CD4-positive, alpha-beta memory T cell (primary cell): ENCODE measurements at regions not wholly inside any gene's neighbourhood (a gene's known extent, or its start where the extent isn't known, plus 50 kb on each side); places are given as distances from the start of the nearest gene placed in this dataset.
"Not testable (repeated sequence)": the region's sequence is repeated elsewhere in the genome, so short reads cannot be mapped to it uniquely, and the experiment has no call there.

ENCODE experiments used
- CTCF ChIA-PET: fragments of 350-600 bp; sonication (Branson Sonifier 250); formaldehyde crosslinking; loops from one replicate; lab custom pipeline; 2021; ENCODE audit warnings: inconsistent platforms; ENCODE audit not compliant: partially characterized antibody; lab: Charles Lee
- POLR2A ChIA-PET: fragments of 350-600 bp; sonication (Branson Sonifier 250); formaldehyde crosslinking; loops from one replicate; lab custom pipeline; 2021; ENCODE audit not compliant: partially characterized antibody; lab: Charles Lee
- DNase-seq, 5 donors: peaks; one replicate each; pipeline versions ENCODE4 v3.0.0 to v3.0.0-alpha.2; 2020 to 2022; ENCODE audit warnings: mixed read lengths in 1 of 5
- H3K27ac ChIP-seq: one replicate; pipeline ENCODE4 v1.7.0; 2013; ENCODE audit warnings: low read depth, low read length
- H3K27me3 ChIP-seq: 2 replicates; pipeline ENCODE4 v1.7.0; 2013; ENCODE audit warnings: mild to moderate bottlenecking, low read length, moderate library complexity; ENCODE audit not compliant: insufficient read depth
- H3K36me3 ChIP-seq: 2 replicates; pipeline ENCODE4 v1.7.0; 2013; ENCODE audit warnings: mild to moderate bottlenecking, low read length, moderate library complexity; ENCODE audit not compliant: insufficient read depth
- H3K4me1 ChIP-seq: 2 replicates; pipeline ENCODE4 v1.7.0; 2013; ENCODE audit warnings: mild to moderate bottlenecking, low read length, moderate library complexity; ENCODE audit not compliant: insufficient read depth
- H3K4me3 ChIP-seq, 2 donors: one replicate each; pipeline ENCODE4 v1.7.0; 2013; ENCODE audit warnings: low read length in 2 of 2, mild to moderate bottlenecking in 1 of 2
- H3K9me3 ChIP-seq, 2 donors: one replicate each; pipeline ENCODE4 v1.7.0; 2013; ENCODE audit warnings: low read length in 2 of 2, control low read depth in 1 of 2; ENCODE audit not compliant: control insufficient read depth in 1 of 2
- H3K27ac Mint-ChIP-seq, 7 donors: one replicate each; pipeline ENCODE4 v1.8.0; 2020 to 2021; ENCODE audit warnings: mixed read lengths in 7 of 7, mild to moderate bottlenecking in 6 of 7, inconsistent platforms in 3 of 7, moderate library complexity in 3 of 7
- H3K27me3 Mint-ChIP-seq, 2 donors: one replicate each; pipeline ENCODE4 v1.8.0; 2020 to 2021; ENCODE audit warnings: mixed read lengths in 2 of 2
- H3K36me3 Mint-ChIP-seq, 2 donors: one replicate each; pipeline ENCODE4 v1.8.0; 2020 to 2021; ENCODE audit warnings: mixed read lengths in 2 of 2, inconsistent platforms in 1 of 2, mild to moderate bottlenecking in 1 of 2
- H3K4me1 Mint-ChIP-seq, 4 donors: one replicate each; pipeline ENCODE4 v1.8.0; 2020 to 2021; ENCODE audit warnings: mixed read lengths in 4 of 4, mild to moderate bottlenecking in 1 of 4
- H3K4me3 Mint-ChIP-seq, 8 donors: one replicate each; pipeline ENCODE4 v1.8.0; 2020 to 2021; ENCODE audit warnings: mixed read lengths in 8 of 8, mild to moderate bottlenecking in 7 of 8, moderate library complexity in 6 of 8, inconsistent platforms in 3 of 8
- H3K9me3 Mint-ChIP-seq, 8 donors: one replicate each; pipeline ENCODE4 v1.8.0; 2020 to 2021; ENCODE audit warnings: mixed read lengths in 8 of 8, mild to moderate bottlenecking in 5 of 8, inconsistent platforms in 3 of 8, moderate library complexity in 1 of 8
- intact Hi-C: fragments of 100-400 bp; cut with micrococcal nuclease; formaldehyde crosslinking; loops from one replicate; pipeline ENCODE4 v1.15.1; 2023

GRCh38 chr15:93929375-93930094, 301.8 kb upstream of the MCTP2 start:
- no peak for DNase-seq
- H3K27ac ChIP-seq, result no peak overlapping the region
- H3K4me3 ChIP-seq, result no peak overlapping the region
- ChIA-PET CTCF (no interaction called here), POLR2A (no interaction called here)
- Mint-ChIP-seq H3K27me3 (peaks cover 0 to 2% of the 10 kb centered on the region in 2 donors), H3K4me1 (peaks cover 0 to 6% (median 4%) of the 10 kb centered on the region in 4 donors), H3K27ac (no peak overlapping the region), H3K9me3 (peaks cover 0 to 2% (median 0%) of the 10 kb centered on the region in 8 donors), H3K4me3 (no peak overlapping the region), H3K36me3 (no peaks in the 10 kb centered on the region)
- H3K36me3 ChIP-seq, result no peaks in the 10 kb centered on the region
- H3K27me3 ChIP-seq, result no peaks in the 10 kb centered on the region
- H3K9me3 ChIP-seq, result no peaks in the 10 kb centered on the region
- intact Hi-C loops, result no loop called here
- H3K4me1 ChIP-seq, result no peaks in the 10 kb centered on the region

GRCh38 chr15:93920204-93920603, 311.2 kb upstream of the MCTP2 start:
- Histone ChIP-seq H3K36me3 (no peaks in the 10 kb centered on the region), H3K4me3 (no peak overlapping the region), H3K9me3 (no peaks in the 10 kb centered on the region), H3K4me1 (no peaks in the 10 kb centered on the region), H3K27ac (no peak overlapping the region), H3K27me3 (no peaks in the 10 kb centered on the region)
- H3K27ac Mint-ChIP-seq, result no peak overlapping the region
- CTCF ChIA-PET, result no interaction called here
- intact Hi-C loops, result no loop called here
- no peak for DNase-seq
- H3K4me1 Mint-ChIP-seq, result no peaks in the 10 kb centered on the region
- peaks cover 0 to 19% (median 13%) of the 10 kb centered on the region in 8 donors for H3K9me3 Mint-ChIP-seq
- H3K4me3 Mint-ChIP-seq, result no peak overlapping the region
- POLR2A ChIA-PET, result no interaction called here
- no peaks in the 10 kb centered on the region for H3K36me3 Mint-ChIP-seq
- H3K27me3 Mint-ChIP-seq, result peaks cover 2 to 3% of the 10 kb centered on the region in 2 donors

GRCh38 chr15:93918801-93919200, 312.6 kb upstream of the MCTP2 start:
- H3K4me1 ChIP-seq, POLR2A ChIA-PET, H3K4me3 ChIP-seq, H3K27me3 Mint-ChIP-seq, intact Hi-C loops, H3K9me3 ChIP-seq, CTCF ChIA-PET, H3K27me3 ChIP-seq, DNase-seq, H3K4me3 Mint-ChIP-seq, H3K4me1 Mint-ChIP-seq, H3K36me3 Mint-ChIP-seq, H3K27ac ChIP-seq, H3K36me3 ChIP-seq: not testable (repeated sequence)
- Mint-ChIP-seq H3K27ac (peak overlapping the region in 1 of 7 donors; percentile 51), H3K9me3 (peaks cover 0 to 19% (median 13%) of the 10 kb centered on the region in 8 donors)

GRCh38 chr15:93917181-93917580, 314.2 kb upstream of the MCTP2 start:
- H3K36me3 Mint-ChIP-seq, result no peaks in the 10 kb centered on the region

GRCh38 chr15:93913871-93914270, 317.5 kb upstream of the MCTP2 start:
- ChIA-PET POLR2A (no interaction called here), CTCF (no interaction called here)
- Mint-ChIP-seq H3K9me3 (peaks cover 0 to 2% (median 0%) of the 10 kb centered on the region in 8 donors), H3K4me1 (no peaks in the 10 kb centered on the region), H3K4me3 (no peak overlapping the region), H3K27ac (no peak overlapping the region), H3K36me3 (no peaks in the 10 kb centered on the region), H3K27me3 (peaks cover 2 to 5% of the 10 kb centered on the region in 2 donors)
- Histone ChIP-seq H3K9me3 (no peaks in the 10 kb centered on the region), H3K4me3 (no peak overlapping the region), H3K4me1 (no peaks in the 10 kb centered on the region), H3K36me3 (no peaks in the 10 kb centered on the region), H3K27me3 (no peaks in the 10 kb centered on the region), H3K27ac (no peak overlapping the region)
- DNase-seq, result no peak
- intact Hi-C loops, result no loop called here

More at GRCh38 chr15:93917181-93917580, 314.2 kb upstream of the MCTP2 start:
- H3K9me3 Mint-ChIP-seq, result peaks cover 0 to 14% (median 10%) of the 10 kb centered on the region in 8 donors
- no peak for DNase-seq
- ChIA-PET CTCF (no interaction called here), POLR2A (no interaction called here)
- no peak overlapping the region for H3K4me3 Mint-ChIP-seq
- no peaks in the 10 kb centered on the region for H3K36me3 ChIP-seq
- H3K9me3 ChIP-seq, result no peaks in the 10 kb centered on the region
- no peak overlapping the region for H3K27ac Mint-ChIP-seq
- H3K27me3 ChIP-seq, result no peaks in the 10 kb centered on the region
- H3K4me1 Mint-ChIP-seq, result no peaks in the 10 kb centered on the region
- intact Hi-C loops, result no loop called here
- H3K27ac ChIP-seq, result no peak overlapping the region
- H3K4me1 ChIP-seq, result no peaks in the 10 kb centered on the region
- no peak overlapping the region for H3K4me3 ChIP-seq
- H3K27me3 Mint-ChIP-seq, result peaks cover 2 to 5% of the 10 kb centered on the region in 2 donors

- Histone ChIP-seq H3K27ac (no peak overlapping the region), H3K4me1 (no peaks in the 10 kb centered on the region), H3K4me3 (no peak overlapping the region), H3K9me3 (no peaks in the 10 kb centered on the region), H3K36me3 (no peaks in the 10 kb centered on the region), H3K27me3 (no peaks in the 10 kb centered on the region)
- no peak for DNase-seq
- Mint-ChIP-seq H3K36me3 (no peaks in the 10 kb centered on the region), H3K27ac (no peak overlapping the region), H3K4me1 (no peaks in the 10 kb centered on the region), H3K9me3 (peaks cover 0 to 2% (median 0%) of the 10 kb centered on the region in 8 donors), H3K4me3 (no peak overlapping the region), H3K27me3 (peaks cover 2 to 5% of the 10 kb centered on the region in 2 donors)
- ChIA-PET CTCF (no interaction called here), POLR2A (no interaction called here)
- intact Hi-C loops, result no loop called here
Measured at GRCh38 chr15:93913310-93913709, 318.1 kb upstream of the MCTP2 start.

- no peak overlapping the region for H3K4me3 ChIP-seq
- Mint-ChIP-seq H3K36me3 (no peaks in the 10 kb centered on the region), H3K27me3 (peaks cover 0 to 2% of the 10 kb centered on the region in 2 donors), H3K4me1 (no peaks in the 10 kb centered on the region), H3K27ac (no peak overlapping the region), H3K9me3 (peaks cover 0 to 3% (median 0%) of the 10 kb centered on the region in 8 donors), H3K4me3 (peak overlapping the region in 1 of 8 donors; percentile 31)
- CTCF ChIA-PET, result no interaction called here
- POLR2A ChIA-PET, result no interaction called here
- no peaks in the 10 kb centered on the region for H3K36me3 ChIP-seq
- no peak overlapping the region for H3K27ac ChIP-seq
- no peaks in the 10 kb centered on the region for H3K27me3 ChIP-seq
- H3K9me3 ChIP-seq, result no peaks in the 10 kb centered on the region
- peak in 2 of 5 donors; percentile 2 to 27 for DNase-seq
- intact Hi-C loops, result no loop called here
- no peaks in the 10 kb centered on the region for H3K4me1 ChIP-seq
Measured at GRCh38 chr15:93900476-93901400, 330.6 kb upstream of the MCTP2 start.
